H1 (cell line): ENCODE measurements at regions not wholly inside any gene's neighbourhood (a gene's known extent, or its start where the extent isn't known, plus 50 kb on each side); places are given as distances from the start of the nearest gene placed in this dataset.

Experiments used
- CTCF ChIA-PET: fragments of 300-600 bp; sonication (Branson Sonifier 250); formaldehyde crosslinking; loops from one replicate; lab custom pipeline; 2021; ENCODE audit not compliant: partially characterized antibody; lab: Charles Lee
- POLR2A ChIA-PET: fragments of 300-600 bp; sonication (Branson Sonifier 250); formaldehyde crosslinking; loops from one replicate; lab custom pipeline; 2021; ENCODE audit warnings: inconsistent platforms; ENCODE audit not compliant: partially characterized antibody; lab: Charles Lee
- DNase-seq, 2 experiments: peaks; one replicate each; pipeline versions ENCODE4 v3.0.0 to v3.0.0-alpha.2; 2010 to 2022; ENCODE audit warnings: low spot score in 2 of 2, low read depth in 1 of 2, mixed read lengths in 1 of 2
- FAIRE-seq: peaks from 2 replicates; lab custom pipeline; 2011; peaks lifted over from hg19 to GRCh38; lab: Jason Lieb, UNC
- H2AFZ ChIP-seq: 2 replicates; pipeline ENCODE4 v1.8.1; 2012; ENCODE audit warnings: low read length, inconsistent platforms
- H2AK5ac ChIP-seq: 2 replicates; pipeline ENCODE4 v1.6.1; 2013; ENCODE audit warnings: low read depth, low read length
- H2BK120ac ChIP-seq: replicated peaks from 2 replicates; pipeline ENCODE3; 2013; ENCODE audit warnings: low read depth, low read length, inconsistent platforms
- H2BK12ac ChIP-seq: 2 replicates; pipeline ENCODE4 v1.6.1; 2013; ENCODE audit warnings: low read depth, low read length
- H2BK15ac ChIP-seq: 2 replicates; pipeline ENCODE4 v1.6.1; 2013; ENCODE audit warnings: low read length
- H2BK20ac ChIP-seq: 2 replicates; pipeline ENCODE4 v1.6.1; 2013; ENCODE audit warnings: low read length
- H2BK5ac ChIP-seq: 2 replicates; pipeline ENCODE4 v1.6.1; 2013; ENCODE audit warnings: low read depth, low read length
- H3K14ac ChIP-seq: 2 replicates; pipeline ENCODE4 v1.6.1; 2013; ENCODE audit warnings: inconsistent platforms; ENCODE audit not compliant: insufficient read length
- H3K18ac ChIP-seq: 2 replicates; pipeline ENCODE4 v1.6.1; 2013; ENCODE audit warnings: low read length; ENCODE audit errors: extremely low read depth
- H3K23ac ChIP-seq: 2 replicates; pipeline ENCODE4 v1.6.1; 2013; ENCODE audit warnings: inconsistent platforms; ENCODE audit not compliant: insufficient read length
- H3K23me2 ChIP-seq: 2 replicates; pipeline ENCODE4 v1.6.1; 2013; ENCODE audit warnings: low read depth, low read length
- H3K27ac ChIP-seq: 2 replicates; pipeline ENCODE4 v1.6.1; 2011; ENCODE audit warnings: low read depth, low read length, inconsistent platforms
- H3K27me3 ChIP-seq, 4 experiments: replicated peaks in 1 of 4; 1 replicate in 1 of 4; 2 replicates in 3 of 4; pipeline versions ENCODE4 v1.6.1 to v1.8.1; 2011 to 2013; ENCODE audit warnings: low read length in 3 of 4, mild to moderate bottlenecking in 3 of 4, inconsistent platforms in 2 of 4, mixed read lengths in 2 of 4, moderate library complexity in 1 of 4; ENCODE audit not compliant: control insufficient read depth in 3 of 4, insufficient read depth in 3 of 4; ENCODE audit errors: extremely low read depth in 1 of 4
- H3K36me3 ChIP-seq, 4 experiments: 2 replicates each; pipeline versions ENCODE4 v1.6.1 to v1.8.1; 2011 to 2013; ENCODE audit warnings: mild to moderate bottlenecking in 4 of 4, low read length in 3 of 4, moderate library complexity in 2 of 4, control low read depth in 1 of 4, inconsistent platforms in 1 of 4; ENCODE audit not compliant: insufficient read depth in 4 of 4, control insufficient read depth in 2 of 4
- H3K4ac ChIP-seq: replicated peaks from 2 replicates; pipeline ENCODE3; 2013; ENCODE audit warnings: low read length, low read depth, mixed read lengths, inconsistent platforms; ENCODE audit not compliant: insufficient read length
- H3K4me1 ChIP-seq, 4 experiments: replicated peaks in 1 of 4; 1 replicate in 1 of 4; 2 replicates in 3 of 4; pipeline versions ENCODE4 v1.6.1 to v1.8.1; 2011 to 2013; ENCODE audit warnings: low read length in 3 of 4, inconsistent platforms in 2 of 4, mixed read lengths in 1 of 4; ENCODE audit not compliant: insufficient read depth in 4 of 4, control insufficient read depth in 3 of 4
- H3K4me2 ChIP-seq, 2 experiments: 2 replicates each; pipeline versions ENCODE4 v1.6.1 to v1.8.1; 2011 to 2013; ENCODE audit warnings: low read depth in 2 of 2, low read length in 2 of 2, control low read depth in 1 of 2, inconsistent platforms in 1 of 2, mild to moderate bottlenecking in 1 of 2; ENCODE audit not compliant: insufficient read depth in 1 of 2
- H3K4me3 ChIP-seq, 4 experiments: fragments of 200-600, 300-600 bp in 1 of 4; sonication (generic), shearing (Covaris generic), sonication (Bioruptor Twin) in 1 of 4; 2 replicates each; pipeline versions ENCODE4 v1.5.1 to v1.8.1; 2011 to 2016; ENCODE audit warnings: low read length in 4 of 4, low read depth in 3 of 4, control low read depth in 2 of 4, inconsistent platforms in 2 of 4, mild to moderate bottlenecking in 2 of 4, mixed read lengths in 1 of 4, moderate library complexity in 1 of 4; ENCODE audit not compliant: insufficient read depth in 2 of 4; ENCODE audit errors: extremely low read depth in 1 of 4
- H3K56ac ChIP-seq: replicated peaks from 2 replicates; pipeline ENCODE3; 2013; ENCODE audit warnings: low read depth, mild to moderate bottlenecking, mixed read lengths, low read length, inconsistent platforms; ENCODE audit not compliant: insufficient read length
- H3K79me1 ChIP-seq: 2 replicates; pipeline ENCODE4 v1.6.1; 2013; ENCODE audit warnings: low read depth, low read length, control low read depth
- H3K79me2 ChIP-seq, 2 experiments: 2 replicates each; pipeline versions ENCODE4 v1.6.1 to v1.8.1; 2012 to 2013; ENCODE audit warnings: low read length in 2 of 2, mild to moderate bottlenecking in 2 of 2, inconsistent platforms in 1 of 2; ENCODE audit not compliant: insufficient read depth in 2 of 2, control insufficient read depth in 1 of 2
- H3K9ac ChIP-seq, 4 experiments: replicated peaks in 1 of 4; 1 replicate in 1 of 4; 2 replicates in 3 of 4; pipeline versions ENCODE4 v1.6.1 to v1.8.1; 2011 to 2013; ENCODE audit warnings: low read depth in 3 of 4, low read length in 3 of 4, control low read depth in 2 of 4, mild to moderate bottlenecking in 2 of 4, moderate library complexity in 2 of 4, inconsistent platforms in 1 of 4; ENCODE audit errors: extremely low read depth in 1 of 4
- H3K9me3 ChIP-seq, 2 experiments: 2 replicates each; pipeline versions ENCODE4 v1.6.1 to v1.8.1; 2012 to 2013; ENCODE audit warnings: mild to moderate bottlenecking in 2 of 2, moderate library complexity in 2 of 2, control low read depth in 1 of 2, inconsistent platforms in 1 of 2, low read depth in 1 of 2, low read length in 1 of 2, mixed read lengths in 1 of 2; ENCODE audit not compliant: insufficient read depth in 2 of 2
- H4K20me1 ChIP-seq, 2 experiments: replicated peaks in 1 of 2; 2 replicates each; pipeline versions ENCODE3 to v1.8.1; 2011 to 2013; ENCODE audit warnings: inconsistent platforms in 2 of 2, low read length in 2 of 2, mild to moderate bottlenecking in 1 of 2; ENCODE audit not compliant: insufficient read depth in 2 of 2, control insufficient read depth in 1 of 2
- H4K5ac ChIP-seq: 2 replicates; pipeline ENCODE4 v1.6.1; 2013; ENCODE audit warnings: low read length, low read depth, mixed read lengths, inconsistent platforms; ENCODE audit not compliant: insufficient read length
- H4K8ac ChIP-seq: 2 replicates; pipeline ENCODE4 v1.8.0; 2013; ENCODE audit warnings: mild to moderate bottlenecking, moderate library complexity, low read length, inconsistent platforms; ENCODE audit not compliant: insufficient read depth; ENCODE audit errors: extremely low read depth
- H4K91ac ChIP-seq: replicated peaks from 2 replicates; pipeline ENCODE3; 2013; ENCODE audit warnings: low read length, mixed read lengths, inconsistent platforms; ENCODE audit not compliant: insufficient read length
- ASH2L ChIP-seq: fragments of 200-600, 300-600 bp; sonication (generic); IDR thresholded peaks from one replicate; pipeline ENCODE4 v1.7.1; 2017; ENCODE audit warnings: low read length
- BRCA1 ChIP-seq: IDR thresholded peaks from 2 replicates; pipeline ENCODE4 v1.6.1; 2012; ENCODE audit warnings: low read depth, low read length, improper control_type of control experiment
- PHF8 ChIP-seq: fragments of 200-600 bp; sonication (generic); conservative IDR thresholded peaks from 2 replicates; pipeline ENCODE4 v1.7.1; 2012; ENCODE audit warnings: low read depth, mild to moderate bottlenecking, inconsistent platforms, low read length, moderate library complexity
- WGBS, 2 experiments: shearing (Covaris generic) in 1 of 2; methylation state at CpG; one replicate each; pipeline versions ENCODE4 v1.1.6 to v1.1.7; 2013 to 2015; ENCODE audit warnings: low lambda C conversion rate in 2 of 2, mixed read lengths in 2 of 2, inconsistent platforms in 1 of 2, low coverage in 1 of 2, missing lambda C conversion rate in 1 of 2; ENCODE audit not compliant: insufficient replicate concordance in 2 of 2, insufficient coverage in 1 of 2, insufficient read length in 1 of 2; ENCODE audit errors: extremely low coverage in 1 of 2, missing lambda C conversion rate in 1 of 2; 5-methylcytosine and 5-hydroxymethylcytosine counted together

DNA sequence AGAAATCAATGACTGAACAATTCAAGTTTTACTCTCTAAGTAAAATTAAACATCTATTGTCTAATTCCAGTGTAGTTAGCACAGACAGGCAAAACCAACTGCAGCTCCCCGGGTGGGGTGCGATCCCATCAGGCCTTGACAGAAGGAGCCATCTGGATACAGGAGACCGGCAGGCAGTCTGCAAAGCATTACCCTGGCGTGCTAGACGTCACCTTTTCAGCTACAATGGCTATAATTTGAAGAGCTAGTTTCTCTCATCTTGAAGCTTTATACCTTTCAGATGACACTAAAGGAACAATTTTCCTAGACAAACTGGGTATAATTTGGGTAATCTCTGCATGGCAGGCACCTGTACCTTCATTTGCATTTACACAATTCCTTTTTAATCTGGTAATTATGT lies 761.5 kb upstream of the SOX11 start:
- no peak overlapping the region for H2BK20ac ChIP-seq
- no peak overlapping the region for H3K4ac ChIP-seq
- TF ChIP-seq ASH2L (no peak), BRCA1 (no peak), PHF8 (no peak)
- H4K5ac ChIP-seq: no peak overlapping the region
- DNase-seq (no peak), FAIRE-seq (no peak)
- H3K4me3 ChIP-seq: no peak overlapping the region
- no peak overlapping the region for H2BK5ac ChIP-seq
- H3K9ac ChIP-seq: no peak overlapping the region
- no peaks in the 10 kb centered on the region for H3K79me1 ChIP-seq
- ChIA-PET POLR2A (no interaction called here), CTCF (interaction anchor here (0.6 kb wide), 1 partner anchor 140 kb away, joined by 3 read pairs; no protein-coding TSS in a partner anchor)
- H2AFZ ChIP-seq: no peak overlapping the region
- no peak overlapping the region for H3K18ac ChIP-seq
- no peak overlapping the region for H2AK5ac ChIP-seq
- H4K91ac ChIP-seq: no peak overlapping the region
- H4K8ac ChIP-seq: no peak overlapping the region; the same call in 1 of the 2 replicates
- peaks cover 2 to 6% of the 10 kb centered on the region in 2 experiments; a peak in 2 of 4 replicates for H3K9me3 ChIP-seq
- no peaks in the 10 kb centered on the region for H3K27me3 ChIP-seq
- no peak overlapping the region for H3K23ac ChIP-seq
- no peaks in the 10 kb centered on the region for H3K79me2 ChIP-seq
- H2BK15ac ChIP-seq: no peak overlapping the region
- H3K4me2 ChIP-seq: no peak overlapping the region
- no peaks in the 10 kb centered on the region for H3K4me1 ChIP-seq
- no peak overlapping the region for H2BK120ac ChIP-seq
- no peak overlapping the region for H3K14ac ChIP-seq
- H4K20me1 ChIP-seq: no peaks in the 10 kb centered on the region
- whole genome bisulfite sequencing, 2 experiments: 97% methylated on average over 5 of the region's 5 CpGs; no CpG with 5 or more reads in 1 of the 2 experiments
- no peak overlapping the region for H2BK12ac ChIP-seq
- no peak overlapping the region for H3K56ac ChIP-seq
- no peak overlapping the region for H3K27ac ChIP-seq
- H3K23me2 ChIP-seq: no peaks in the 10 kb centered on the region
- no peaks in the 10 kb centered on the region for H3K36me3 ChIP-seq
